Psoas muscle (tissue), 7 donors: ENCODE measurements at regions not wholly inside any gene's neighbourhood (a gene's known extent, or its start where the extent isn't known, plus 50 kb on each side); places are given as distances from the start of the nearest gene placed in this dataset.

Experiments used
- ATAC-seq, 4 donors: fragments of 200-7000 bp; cut with Tn5 transposase; one replicate each; pipeline ENCODE4 v1.9.1; 2020; ENCODE audit warnings: moderate library complexity in 3 of 4, mild to moderate bottlenecking in 2 of 4
- DNase-seq, 2 donors: peaks; one replicate each; pipeline ENCODE4 v3.0.0-alpha.2; 2020
- H3K27ac ChIP-seq: fragments of 200-600 bp; one replicate; pipeline ENCODE4 v1.8.0; 2022
- H3K27me3 ChIP-seq, 3 donors: fragments of 200-600 bp in 1 of 3; one replicate each; pipeline versions ENCODE4 v1.6.1 to v1.8.0; 2013 to 2022; ENCODE audit warnings: low read length in 2 of 3, mild to moderate bottlenecking in 2 of 3, moderate library complexity in 1 of 3; ENCODE audit not compliant: insufficient read depth in 3 of 3
- H3K36me3 ChIP-seq, 2 donors: fragments of 200-600 bp in 1 of 2; one replicate each; pipeline versions ENCODE4 v1.6.1 to v1.8.0; 2013 to 2022; ENCODE audit warnings: low read depth in 1 of 2, mild to moderate bottlenecking in 1 of 2, moderate library complexity in 1 of 2; ENCODE audit not compliant: insufficient read depth in 1 of 2
- H3K4me1 ChIP-seq: fragments of 200-600 bp; one replicate; pipeline ENCODE4 v1.8.0; 2022
- H3K4me3 ChIP-seq: fragments of 200-600 bp; one replicate; pipeline ENCODE4 v1.8.0; 2022; ENCODE audit warnings: mild to moderate bottlenecking
- H3K9me3 ChIP-seq: fragments of 200-600 bp; one replicate; pipeline ENCODE4 v1.8.0; 2022
- CTCF ChIP-seq: fragments of 200-600 bp; IDR thresholded peaks from one replicate; pipeline ENCODE4 v1.8.0; 2022; ENCODE audit warnings: antibody characterized with exemption
- WGBS, 3 donors: extraction: QIAGEN DNeasy Blood & Tissue Kit; methylation state at CpG; one replicate each; pipeline versions ENCODE4 v1.1.6 to v1.1.7; 2013; 5-methylcytosine and 5-hydroxymethylcytosine counted together
- intact Hi-C, 2 donors: fragments of 100-400 bp; cut with DNase I; formaldehyde crosslinking; loops; one replicate each; pipeline versions ENCODE4 v1.11.0 to v1.14.2; 2022
- donor health status: healthy with polysubstance abuse.
- donor health status: DM: no; HTN: no; CAD: no; lungs with moderate emphysema.
- donor health status: Bipolar disorder and iron deficiency.
- donor health status: healthy.
- donor health status: DM: yes; HTN: yes; CAD: no.
- donor health status: DM: no; HTN: no; CAD: no.
- donor health status: DM: yes; HTN: yes; CAD: no.

- intact Hi-C loops: no loop called here
- Histone ChIP-seq H3K27ac (no peak overlapping the region), H3K36me3 (no peaks in the 10 kb centered on the region), H3K27me3 (no peaks in the 10 kb centered on the region), H3K4me3 (no peak overlapping the region), H3K9me3 (no peaks in the 10 kb centered on the region), H3K4me1 (no peaks in the 10 kb centered on the region)
- WGBS, 3 donors: 88 to 94% (median 93%) methylated on average over 2 of the region's 2 CpGs
- no peak for TF ChIP-seq CTCF
- DNase-seq (no peak), ATAC-seq (no peak)
Observed at GRCh38 chr3:22209578-22209977, 458.6 kb upstream of the ZNF385D start.

GRCh38 chr3:22210693-22211092 is 459.7 kb upstream of the ZNF385D start:
- Histone ChIP-seq H3K27me3 (no peaks in the 10 kb centered on the region), H3K36me3 (no peaks in the 10 kb centered on the region), H3K4me3 (no peak overlapping the region), H3K9me3 (no peaks in the 10 kb centered on the region), H3K27ac (no peak overlapping the region), H3K4me1 (no peaks in the 10 kb centered on the region)
- no peak for ATAC-seq
- no peak for TF ChIP-seq CTCF
- intact Hi-C loops: no loop called here
- DNase-seq: no peak

- no peaks in the 10 kb centered on the region for H3K36me3 ChIP-seq
- intact Hi-C loops: no loop called here
- H3K27me3 ChIP-seq: no peaks in the 10 kb centered on the region
- 65 to 72% (median 67%) methylated on average over 3 of the region's 3 CpGs for WGBS, 3 donors
- DNase-seq (no peak), ATAC-seq (no peak)
- H3K4me3 ChIP-seq: no peak overlapping the region
- no peak overlapping the region for H3K27ac ChIP-seq
- H3K9me3 ChIP-seq: no peaks in the 10 kb centered on the region
- no peaks in the 10 kb centered on the region for H3K4me1 ChIP-seq
- no peak for TF ChIP-seq CTCF
Observed at GRCh38 chr3:22216601-22217000, 465.6 kb upstream of the ZNF385D start.

- H3K4me3 ChIP-seq: no peak overlapping the region
- 39 to 47% (median 46%) methylated on average over 7 of the region's 7 CpGs for WGBS, 3 donors
- intact Hi-C loops: no loop called here
- no peaks in the 10 kb centered on the region for H3K36me3 ChIP-seq
- no peak for TF ChIP-seq CTCF
- no peaks in the 10 kb centered on the region for H3K27me3 ChIP-seq
- DNase-seq (no peak), ATAC-seq (no peak)
- H3K27ac ChIP-seq: no peak overlapping the region
- no peaks in the 10 kb centered on the region for H3K4me1 ChIP-seq
- H3K9me3 ChIP-seq: no peaks in the 10 kb centered on the region
Observed at GRCh38 chr3:22225161-22225560, 474.2 kb upstream of the ZNF385D start.

- TF ChIP-seq CTCF: no peak
Observed at GRCh38 chr3:22228705-22229104, 477.7 kb upstream of the ZNF385D start.

More at GRCh38 chr3:22228705-22229104, 477.7 kb upstream of the ZNF385D start:
- WGBS, 3 donors: 68 to 71% (median 69%) methylated on average over 1 of the region's 1 CpG
- Histone ChIP-seq H3K4me3 (no peak overlapping the region), H3K27me3 (no peaks in the 10 kb centered on the region), H3K9me3 (no peaks in the 10 kb centered on the region), H3K36me3 (no peaks in the 10 kb centered on the region), H3K27ac (no peak overlapping the region), H3K4me1 (no peaks in the 10 kb centered on the region)
- intact Hi-C loops: no loop called here
- no peak for DNase-seq
- ATAC-seq: no peak
